ENCODE measurements at regions not wholly inside any gene's neighbourhood (a gene's known extent, or its start where the extent isn't known, plus 50 kb on each side); places are given as distances from the start of the nearest gene placed in this dataset.

- DNase-seq: no peak
Measured at GRCh38 chr1:72734415-72734814, 452.1 kb upstream of the NEGR1 start.

GRCh38 chr1:72724951-72725861, 442.9 kb upstream of the NEGR1 start:
- peak; percentile 51 for DNase-seq

GRCh38 chr1:72705921-72706320, 423.6 kb upstream of the NEGR1 start:
- DNase-seq: no peak

GRCh38 chr1:72704841-72705477, 422.6 kb upstream of the NEGR1 start:
- DNase-seq: no peak

GRCh38 chr1:72697410-72697809, 415.1 kb upstream of the NEGR1 start:
- no peak for DNase-seq

- DNase-seq: no peak
Measured at GRCh38 chr1:72693899-72694298, 411.6 kb upstream of the NEGR1 start.

- DNase-seq: no peak
Measured at GRCh38 chr1:72693376-72693775, 411.0 kb upstream of the NEGR1 start.

GRCh38 chr1:72690871-72691270, 408.5 kb upstream of the NEGR1 start:
- no peak for DNase-seq

GRCh38 chr1:72678683-72679082, 396.3 kb upstream of the NEGR1 start:
- no peak for DNase-seq

GRCh38 chr1:72670902-72671301, 388.6 kb upstream of the NEGR1 start:
- DNase-seq: no peak

- no peak for DNase-seq
Measured at GRCh38 chr1:72662918-72663317, 380.6 kb upstream of the NEGR1 start.

GRCh38 chr1:72650843-72651435, 368.6 kb upstream of the NEGR1 start:
- DNase-seq: no peak

- DNase-seq: no peak
Measured at GRCh38 chr1:72649991-72650390, 367.7 kb upstream of the NEGR1 start.

GRCh38 chr1:72649211-72649888, 367.0 kb upstream of the NEGR1 start:
- DNase-seq: no peak

GRCh38 chr1:72648465-72648864, 366.1 kb upstream of the NEGR1 start:
- DNase-seq: no peak

GRCh38 chr1:72643142-72643541, 360.8 kb upstream of the NEGR1 start:
- no peak for DNase-seq

GRCh38 chr1:72637593-72637992, 355.3 kb upstream of the NEGR1 start:
- DNase-seq: no peak

GRCh38 chr1:72636631-72637030, 354.3 kb upstream of the NEGR1 start:
- DNase-seq: no peak

- DNase-seq: no peak
Measured at GRCh38 chr1:72635719-72636118, 353.4 kb upstream of the NEGR1 start.

- DNase-seq: no peak
Measured at GRCh38 chr1:72634946-72635345, 352.6 kb upstream of the NEGR1 start.

- DNase-seq: no peak
Measured at GRCh38 chr1:72631449-72631848, 349.1 kb upstream of the NEGR1 start.

- no peak for DNase-seq
Measured at GRCh38 chr1:72623299-72623708, 341.0 kb upstream of the NEGR1 start.

GRCh38 chr1:72620453-72620852, 338.1 kb upstream of the NEGR1 start:
- DNase-seq: no peak

All from activated effector memory CD4-positive, alpha-beta T cell treated with anti-CD3 and anti-CD28 coated beads, Interleukin-2, amount 50 U/mL, for 16 hours (primary cell).